HG03571 (cell line): ENCODE measurements at regions not wholly inside any gene's neighbourhood (a gene's known extent, or its start where the extent isn't known, plus 50 kb on each side); places are given as distances from the start of the nearest gene placed in this dataset.

Experiments
- ATAC-seq: cut with Tn5 transposase; IDR thresholded peaks from one replicate; pipeline ENCODE4 v1.9.1; 2021; ENCODE audit not compliant: unreplicated experiment

GRCh38 chr21:31502537-31503143 is 156.9 kb upstream of the SOD1 start:
- no peak for ATAC-seq

- ATAC-seq: no peak
These were observed 157.6 kb upstream of the SOD1 start for GRCh38 chr21:31501926-31502325.

- no peak for ATAC-seq
These were observed 156.9 kb upstream of the TIAM1 start for GRCh38 chr21:31500982-31501381.

- ATAC-seq: no peak
These were observed 156.0 kb upstream of the TIAM1 start for GRCh38 chr21:31500071-31500470.

GRCh38 chr21:31498985-31499384 is 154.9 kb upstream of the TIAM1 start:
- ATAC-seq: no peak

- no peak for ATAC-seq
These were observed 153.9 kb upstream of the TIAM1 start for GRCh38 chr21:31497914-31498313.

GRCh38 chr21:31493350-31493880 is 149.4 kb upstream of the TIAM1 start:
- no peak for ATAC-seq

- ATAC-seq: no peak
These were observed 147.6 kb upstream of the TIAM1 start for GRCh38 chr21:31491617-31492016.

- no peak for ATAC-seq
These were observed 146.4 kb upstream of the TIAM1 start for GRCh38 chr21:31490443-31490842.

- ATAC-seq: no peak
These were observed 145.7 kb upstream of the TIAM1 start for GRCh38 chr21:31489726-31490125.

- no peak for ATAC-seq
These were observed 145.0 kb upstream of the TIAM1 start for GRCh38 chr21:31489014-31489413.

GRCh38 chr21:31484219-31484618 is 140.2 kb upstream of the TIAM1 start:
- no peak for ATAC-seq

- ATAC-seq: no peak
These were observed 139.1 kb upstream of the TIAM1 start for GRCh38 chr21:31483146-31483545.

GRCh38 chr21:31482460-31482859 is 138.4 kb upstream of the TIAM1 start:
- no peak for ATAC-seq

- ATAC-seq: no peak
These were observed 136.2 kb upstream of the TIAM1 start for GRCh38 chr21:31480228-31480627.

GRCh38 chr21:31479714-31480113 is 135.7 kb upstream of the TIAM1 start:
- no peak for ATAC-seq

- ATAC-seq: no peak
These were observed 135.2 kb upstream of the TIAM1 start for GRCh38 chr21:31479222-31479621.

- ATAC-seq: no peak
These were observed 132.4 kb upstream of the TIAM1 start for GRCh38 chr21:31476263-31477022.

GRCh38 chr21:31475223-31475622 is 131.2 kb upstream of the TIAM1 start:
- no peak for ATAC-seq

- ATAC-seq: no peak
These were observed 129.8 kb upstream of the TIAM1 start for GRCh38 chr21:31473685-31474345.

- no peak for ATAC-seq
These were observed 127.8 kb upstream of the TIAM1 start for GRCh38 chr21:31471865-31472264.
